ENCODE measurements at regions not wholly inside any gene's neighbourhood (a gene's known extent, or its start where the extent isn't known, plus 50 kb on each side); places are given as distances from the start of the nearest gene placed in this dataset.
"Not testable (repeated sequence)": the region's sequence is repeated elsewhere in the genome, so short reads cannot be mapped to it uniquely, and the experiment has no call there.

GRCh38 chr13:39803156-39803555, 147.7 kb downstream of the COG6 start:
- no peak for DNase-seq (ENCODE audit: low read depth in 3 of 3)

- DNase-seq (ENCODE audit: low read depth in 3 of 3) = no peak
These were observed 148.4 kb downstream of the COG6 start for GRCh38 chr13:39803851-39804250.

- no peak for DNase-seq (ENCODE audit: low read depth in 3 of 3)
These were observed 149.1 kb downstream of the COG6 start for GRCh38 chr13:39804332-39805210.

- no peak for DNase-seq (ENCODE audit: low read depth in 3 of 3)
These were observed 154.0 kb downstream of the COG6 start for GRCh38 chr13:39809466-39809865.

GRCh38 chr13:39810091-39810877, 154.8 kb downstream of the COG6 start:
- no peak for DNase-seq (ENCODE audit: low read depth in 3 of 3)

- DNase-seq (ENCODE audit: low read depth in 3 of 3) = no peak
These were observed 155.6 kb downstream of the COG6 start for GRCh38 chr13:39811051-39811450.

- DNase-seq (ENCODE audit: low read depth in 3 of 3) = no peak
These were observed 156.2 kb downstream of the COG6 start for GRCh38 chr13:39811696-39812095.

- DNase-seq (ENCODE audit: low read depth in 3 of 3) = no peak
These were observed 160.1 kb downstream of the COG6 start for GRCh38 chr13:39815345-39816111.

GRCh38 chr13:39816936-39817335, 161.5 kb downstream of the COG6 start:
- no peak for DNase-seq (ENCODE audit: low read depth in 3 of 3)

- no peak for DNase-seq (ENCODE audit: low read depth in 3 of 3)
These were observed 163.5 kb downstream of the COG6 start for GRCh38 chr13:39818953-39819352.

GRCh38 chr13:39820606-39821005, 165.1 kb downstream of the COG6 start:
- no peak for DNase-seq (ENCODE audit: low read depth in 3 of 3)

GRCh38 chr13:39821977-39822376, 166.5 kb downstream of the COG6 start:
- DNase-seq (ENCODE audit: low read depth in 3 of 3) = no peak

- no peak for DNase-seq (ENCODE audit: low read depth in 3 of 3)
These were observed 167.0 kb downstream of the COG6 start for GRCh38 chr13:39822437-39822836.

GRCh38 chr13:39823063-39823713, 167.7 kb downstream of the COG6 start:
- DNase-seq (ENCODE audit: low read depth in 3 of 3) = no peak

GRCh38 chr13:39825886-39826285, 170.4 kb downstream of the COG6 start:
- DNase-seq (ENCODE audit: low read depth in 3 of 3) = no peak

GRCh38 chr13:39835253-39835652, 179.8 kb downstream of the COG6 start:
- DNase-seq (ENCODE audit: low read depth in 3 of 3) = no peak

GRCh38 chr13:39836038-39836437, 180.6 kb downstream of the COG6 start:
- no peak for DNase-seq (ENCODE audit: low read depth in 3 of 3)

- not testable (repeated sequence) for DNase-seq (ENCODE audit: low read depth in 3 of 3)
These were observed 182.4 kb downstream of the COG6 start for GRCh38 chr13:39837866-39838265.

GRCh38 chr13:39840201-39840600, 184.7 kb downstream of the COG6 start:
- DNase-seq (ENCODE audit: low read depth in 3 of 3) = no peak

- DNase-seq (ENCODE audit: low read depth in 3 of 3) = no peak
These were observed 191.9 kb downstream of the COG6 start for GRCh38 chr13:39847336-39847735.

GRCh38 chr13:39855236-39855635, 199.8 kb downstream of the COG6 start:
- DNase-seq (ENCODE audit: low read depth in 3 of 3) = no peak

GRCh38 chr13:39856714-39857113, 201.3 kb downstream of the COG6 start:
- no peak for DNase-seq (ENCODE audit: low read depth in 3 of 3)
